ENCODE measurements at regions not wholly inside any gene's neighbourhood (a gene's known extent, or its start where the extent isn't known, plus 50 kb on each side); places are given as distances from the start of the nearest gene placed in this dataset.
"Not testable (repeated sequence)": the region's sequence is repeated elsewhere in the genome, so short reads cannot be mapped to it uniquely, and the experiment has no call there.

DNA sequence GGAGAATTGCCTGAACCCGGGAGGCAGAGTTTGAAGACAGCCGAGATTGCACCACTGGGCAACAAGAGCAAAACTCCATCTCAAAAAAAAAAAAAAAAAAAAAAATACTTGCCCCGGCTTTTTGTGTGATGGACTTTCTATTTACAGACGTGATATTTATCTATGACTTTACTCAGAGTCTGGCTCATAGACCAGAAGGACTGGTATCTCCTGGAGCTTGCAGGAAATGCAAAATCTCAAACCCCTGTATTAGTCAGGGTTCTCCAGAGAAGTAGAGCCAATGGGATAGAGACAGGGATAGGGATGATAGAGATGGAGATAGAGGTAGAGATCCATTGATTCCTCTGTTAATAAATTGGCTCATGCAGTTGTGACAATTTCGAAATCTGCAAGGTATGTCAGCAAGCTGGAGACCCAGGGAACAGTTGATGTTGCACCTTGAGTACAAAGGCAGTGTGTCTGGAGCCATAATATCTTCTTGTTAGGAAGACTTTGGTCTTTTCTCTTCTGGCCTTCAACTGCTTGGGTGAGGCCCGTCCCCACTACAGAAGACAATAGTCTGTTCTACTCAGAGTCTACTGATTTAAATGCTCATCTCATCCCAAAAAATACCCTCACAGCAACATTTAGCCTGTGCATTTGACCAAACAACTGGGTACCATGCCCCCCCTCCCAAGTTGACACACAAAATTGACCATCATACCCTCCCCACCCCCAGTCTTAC, 195.4 kb upstream of the MSX2 start:
- no peak for DNase-seq (ENCODE audit: low spot score)
- in situ Hi-C loops (cut with MboI; ENCODE audit: low pct_unique_long_range_greater_than_20kb, low sequenced_read_pairs, unreplicated experiment), result no loop called here
- TF ChIP-seq, protein P1, sequence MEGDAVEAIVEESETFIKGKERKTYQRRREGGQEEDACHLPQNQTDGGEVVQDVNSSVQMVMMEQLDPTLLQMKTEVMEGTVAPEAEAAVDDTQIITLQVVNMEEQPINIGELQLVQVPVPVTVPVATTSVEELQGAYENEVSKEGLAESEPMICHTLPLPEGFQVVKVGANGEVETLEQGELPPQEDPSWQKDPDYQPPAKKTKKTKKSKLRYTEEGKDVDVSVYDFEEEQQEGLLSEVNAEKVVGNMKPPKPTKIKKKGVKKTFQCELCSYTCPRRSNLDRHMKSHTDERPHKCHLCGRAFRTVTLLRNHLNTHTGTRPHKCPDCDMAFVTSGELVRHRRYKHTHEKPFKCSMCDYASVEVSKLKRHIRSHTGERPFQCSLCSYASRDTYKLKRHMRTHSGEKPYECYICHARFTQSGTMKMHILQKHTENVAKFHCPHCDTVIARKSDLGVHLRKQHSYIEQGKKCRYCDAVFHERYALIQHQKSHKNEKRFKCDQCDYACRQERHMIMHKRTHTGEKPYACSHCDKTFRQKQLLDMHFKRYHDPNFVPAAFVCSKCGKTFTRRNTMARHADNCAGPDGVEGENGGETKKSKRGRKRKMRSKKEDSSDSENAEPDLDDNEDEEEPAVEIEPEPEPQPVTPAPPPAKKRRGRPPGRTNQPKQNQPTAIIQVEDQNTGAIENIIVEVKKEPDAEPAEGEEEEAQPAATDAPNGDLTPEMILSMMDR (IDR thresholded peaks at IDR 0.05; ENCODE audit: extremely low read depth, insufficient read depth, missing control alignments), result no peak

GRCh38 chr5:174529925-174530681, 194.3 kb upstream of the MSX2 start:
- in situ Hi-C loops (cut with MboI; ENCODE audit: low pct_unique_long_range_greater_than_20kb, low sequenced_read_pairs, unreplicated experiment), result no loop called here
- DNase-seq (ENCODE audit: low spot score), result no peak
- TF ChIP-seq, protein P1 (IDR thresholded peaks at IDR 0.05; ENCODE audit: extremely low read depth, insufficient read depth, missing control alignments), result no peak

DNA sequence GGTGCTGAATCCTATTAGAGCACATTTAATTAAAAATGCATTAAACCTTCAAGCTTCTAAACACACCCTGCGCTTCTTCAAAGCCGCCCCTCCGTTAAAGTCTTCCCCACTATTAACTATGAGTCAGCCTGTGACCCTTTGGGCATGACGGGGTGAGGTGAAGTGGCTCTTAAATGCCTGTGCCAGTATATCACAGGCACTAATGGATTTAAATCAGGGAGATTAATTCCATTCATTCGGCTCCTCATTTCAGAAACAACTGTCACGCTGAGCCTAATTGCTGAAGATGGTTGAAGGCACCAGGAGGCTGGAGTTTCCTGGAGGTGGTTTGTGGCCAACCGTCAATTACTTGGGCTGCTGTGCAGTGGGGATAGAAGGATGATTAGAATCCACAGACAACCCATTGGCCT, 192.6 kb upstream of the MSX2 start:
- DNase-seq (ENCODE audit: low spot score), result no peak
- in situ Hi-C loops (cut with MboI; ENCODE audit: low pct_unique_long_range_greater_than_20kb, low sequenced_read_pairs, unreplicated experiment), result no loop called here
- TF ChIP-seq, protein P1 (IDR thresholded peaks at IDR 0.05; ENCODE audit: extremely low read depth, insufficient read depth, missing control alignments), result no peak

- DNase-seq (ENCODE audit: low spot score), result no peak
- in situ Hi-C loops (cut with MboI; ENCODE audit: low pct_unique_long_range_greater_than_20kb, low sequenced_read_pairs, unreplicated experiment), result no loop called here
- TF ChIP-seq, protein P1 (IDR thresholded peaks at IDR 0.05; ENCODE audit: extremely low read depth, insufficient read depth, missing control alignments), result no peak
These were observed 191.6 kb upstream of the MSX2 start for GRCh38 chr5:174532455-174533453.

DNA sequence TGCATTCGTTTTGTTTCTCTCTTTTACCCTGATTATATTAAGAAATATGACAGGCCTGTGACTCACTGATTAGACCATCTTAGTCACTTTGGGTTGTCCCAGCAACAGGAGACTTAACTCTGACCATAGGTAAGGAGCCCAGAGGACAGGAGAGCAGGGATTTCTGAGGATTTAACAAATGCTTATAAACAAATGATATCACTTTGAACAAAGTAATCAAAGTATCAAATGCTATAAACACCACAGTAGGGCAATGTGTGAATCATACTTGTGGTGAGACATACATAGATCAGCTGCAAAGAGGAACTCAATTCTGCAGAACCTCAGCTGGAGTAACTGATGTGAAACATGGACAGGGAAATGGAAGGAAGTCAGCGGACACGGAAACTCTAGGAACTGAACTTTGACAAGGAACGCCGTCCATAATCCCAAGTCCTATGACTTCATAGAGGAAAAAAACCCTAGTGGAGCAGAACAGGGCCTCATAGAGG, 190.6 kb upstream of the MSX2 start:
- in situ Hi-C loops (cut with MboI; ENCODE audit: low pct_unique_long_range_greater_than_20kb, low sequenced_read_pairs, unreplicated experiment), result no loop called here
- no peak for DNase-seq (ENCODE audit: low spot score)
- TF ChIP-seq, protein P1 (IDR thresholded peaks at IDR 0.05; ENCODE audit: extremely low read depth, insufficient read depth, missing control alignments), result no peak

DNA sequence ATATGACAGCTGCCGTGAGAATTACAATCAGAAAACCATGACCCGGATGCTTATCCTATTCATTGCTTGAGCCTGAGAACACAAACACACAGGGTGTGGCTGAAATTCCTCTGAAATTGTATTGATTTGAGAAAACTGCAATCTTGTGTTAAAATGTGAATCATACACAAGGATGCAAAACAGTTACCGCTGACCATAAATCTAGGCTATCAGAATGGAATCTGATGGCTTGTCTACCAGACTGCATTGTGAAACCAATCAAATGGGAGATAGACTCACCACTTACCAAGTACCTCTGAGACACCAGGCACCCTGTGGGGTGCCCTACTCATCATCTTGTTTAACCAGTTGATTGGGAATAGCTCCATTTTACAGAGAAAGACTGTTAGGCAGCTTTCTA, 188.7 kb upstream of the MSX2 start:
- TF ChIP-seq, protein P1 (IDR thresholded peaks at IDR 0.05; ENCODE audit: extremely low read depth, insufficient read depth, missing control alignments), result no peak
- in situ Hi-C loops (cut with MboI; ENCODE audit: low pct_unique_long_range_greater_than_20kb, low sequenced_read_pairs, unreplicated experiment), result no loop called here
- DNase-seq (ENCODE audit: low spot score), result no peak

- in situ Hi-C loops (cut with MboI; ENCODE audit: low pct_unique_long_range_greater_than_20kb, low sequenced_read_pairs, unreplicated experiment); DNase-seq (ENCODE audit: low spot score): not testable (repeated sequence)
These were observed 184.6 kb upstream of the MSX2 start for GRCh38 chr5:174539823-174540222.
